ENCODE measurements at regions not wholly inside any gene's neighbourhood (a gene's known extent, or its start where the extent isn't known, plus 50 kb on each side); places are given as distances from the start of the nearest gene placed in this dataset.

- no peak overlapping the region for H2AFZ ChIP-seq (ENCODE audit: low read length)
- no peak overlapping the region for H3K4me2 ChIP-seq (ENCODE audit: low read length)
- no peaks in the 10 kb centered on the region for H4K20me1 ChIP-seq (ENCODE audit: low read length)
- H3K27me3 ChIP-seq (ENCODE audit: low read length) = no peaks in the 10 kb centered on the region
- peak overlapping the region; percentile 12; the same call in 1 of the 2 replicates for H3K27ac ChIP-seq (ENCODE audit: low read length)
- no peaks in the 10 kb centered on the region for H3K79me2 ChIP-seq (ENCODE audit: low read length)
- H3K4me3 ChIP-seq (ENCODE audit: low read length) = no peak overlapping the region
- no peaks in the 10 kb centered on the region; the same call in 1 of the 2 replicates for H3K36me3 ChIP-seq (ENCODE audit: low read depth, low read length)
- no TSS peak for BruUV-seq (replicated peaks)
- no peak for TF ChIP-seq EZH2phosphoT487 (IDR thresholded peaks at IDR 0.05; ENCODE audit: borderline replicate concordance, low read length)
- H3K4me1 ChIP-seq (ENCODE audit: insufficient read depth, low read length) = peaks cover 12% of the 10 kb centered on the region; the same call in 1 of the 2 replicates
- no peaks in the 10 kb centered on the region for H3K9me3 ChIP-seq (ENCODE audit: low read length)
- H3F3A ChIP-seq (ENCODE audit: low read length, unreplicated experiment) = no peaks in the 10 kb centered on the region
- intact Hi-C loops (cut with micrococcal nuclease) = no loop called here
- POLR2A ChIA-PET (ENCODE audit: unreplicated experiment) = no interaction called here
- DNase-seq (peak; percentile 40), ATAC-seq (0 out of 2 replicates have a peak, but pooled peaks have one; percentile 35)
- H3K9me2 ChIP-seq (replicated peaks; ENCODE audit: low read length) = no peaks in the 10 kb centered on the region
- CTCF ChIA-PET = no interaction called here
- H3K9ac ChIP-seq (ENCODE audit: low read length) = no peak overlapping the region
These were observed 92.7 kb upstream of the AKR1E2 start for GRCh38 chr10:4733150-4733842.

GRCh38 chr10:4730998-4731397, 95.0 kb upstream of the AKR1E2 start:
- no peaks in the 10 kb centered on the region for H3K9me3 ChIP-seq (ENCODE audit: low read length)
- H3K4me2 ChIP-seq (ENCODE audit: low read length) = no peak overlapping the region
- no peak overlapping the region for H3K9ac ChIP-seq (ENCODE audit: low read length)
- H3K9me2 ChIP-seq (replicated peaks; ENCODE audit: low read length) = no peaks in the 10 kb centered on the region
- H2AFZ ChIP-seq (ENCODE audit: low read length) = no peak overlapping the region
- intact Hi-C loops (cut with micrococcal nuclease) = no loop called here
- peaks cover 5% of the 10 kb centered on the region; the same call in 1 of the 2 replicates for H3K36me3 ChIP-seq (ENCODE audit: low read depth, low read length)
- POLR2A ChIA-PET (ENCODE audit: unreplicated experiment) = no interaction called here
- no TSS peak for BruUV-seq (replicated peaks)
- no peaks in the 10 kb centered on the region for H4K20me1 ChIP-seq (ENCODE audit: low read length)
- no peaks in the 10 kb centered on the region for H3K79me2 ChIP-seq (ENCODE audit: low read length)
- DNase-seq (no peak), ATAC-seq (no peak)
- TF ChIP-seq EZH2phosphoT487 (IDR thresholded peaks at IDR 0.05; ENCODE audit: borderline replicate concordance, low read length) = no peak
- TF ChIP-seq EZH2 (IDR thresholded peaks at IDR 0.05; ENCODE audit: low read length, unreplicated experiment) = no peak
- TF ChIP-seq CTCF (conservative IDR thresholded peaks at IDR 0.05; ENCODE audit: low read depth, low read length) = no peak
- no peaks in the 10 kb centered on the region for H3F3A ChIP-seq (ENCODE audit: low read length, unreplicated experiment)
- peaks cover 12% of the 10 kb centered on the region for H3K4me1 ChIP-seq (ENCODE audit: insufficient read depth, low read length)
- no peak overlapping the region for H3K27ac ChIP-seq (ENCODE audit: low read length)
- no peaks in the 10 kb centered on the region for H3K27me3 ChIP-seq (ENCODE audit: low read length)
- H3K4me3 ChIP-seq (ENCODE audit: low read length) = no peak overlapping the region
- CTCF ChIA-PET = no interaction called here

GRCh38 chr10:4725917-4726606, 99.9 kb upstream of the AKR1E2 start:
- H3F3A ChIP-seq (ENCODE audit: low read length, unreplicated experiment) = no peaks in the 10 kb centered on the region
- intact Hi-C loops (cut with micrococcal nuclease) = loop anchor here (1.0 to 2.0 kb wide), 4 partner anchors 22 to 874 kb away; no protein-coding TSS in a partner anchor
- ChIA-PET POLR2A (ENCODE audit: unreplicated experiment) (interaction anchor here (0.5 to 1.0 kb wide), 4 partner anchors 22 to 158 kb away, joined by 3 to 9 read pairs (median 8); no protein-coding TSS in a partner anchor), CTCF (interaction anchor here (0.6 kb wide), 2 partner anchors 38 to 60 kb away, joined by 4 read pairs; no protein-coding TSS in a partner anchor)
- H3K27me3 ChIP-seq (ENCODE audit: low read length) = no peaks in the 10 kb centered on the region
- H3K4me1 ChIP-seq (ENCODE audit: insufficient read depth, low read length) = peaks cover 39% of the 10 kb centered on the region
- no peaks in the 10 kb centered on the region for H4K20me1 ChIP-seq (ENCODE audit: low read length)
- no peak for TF ChIP-seq EZH2phosphoT487 (IDR thresholded peaks at IDR 0.05; ENCODE audit: borderline replicate concordance, low read length)
- H3K9me2 ChIP-seq (replicated peaks; ENCODE audit: low read length) = no peaks in the 10 kb centered on the region
- no peaks in the 10 kb centered on the region for H3K79me2 ChIP-seq (ENCODE audit: low read length)
- H3K9ac ChIP-seq (ENCODE audit: low read length) = peak overlapping the region; percentile 87
- no peak overlapping the region for H2AFZ ChIP-seq (ENCODE audit: low read length)
- peak overlapping the region; percentile 98 for H3K27ac ChIP-seq (ENCODE audit: low read length)
- ATAC-seq (peak; percentile 94), DNase-seq (peak; percentile 83)
- peak overlapping the region; percentile 34; the same call in 1 of the 2 replicates for H3K4me3 ChIP-seq (ENCODE audit: low read length)
- H3K4me2 ChIP-seq (ENCODE audit: low read length) = peak overlapping the region; percentile 68
- BruUV-seq (replicated peaks) = TSS peak; percentile 57
- no peaks in the 10 kb centered on the region for H3K9me3 ChIP-seq (ENCODE audit: low read length)
- H3K36me3 ChIP-seq (ENCODE audit: low read depth, low read length) = peaks cover 5% of the 10 kb centered on the region; the same call in 1 of the 2 replicates

Data from PC-3 (cell line).